C4-2B (cell line): ENCODE measurements at regions not wholly inside any gene's neighbourhood (a gene's known extent, or its start where the extent isn't known, plus 50 kb on each side); places are given as distances from the start of the nearest gene placed in this dataset.

ENCODE experiments used
- ZFX ChIP-seq: fragments of 450-650 bp; IDR thresholded peaks from 2 replicates; pipeline ENCODE4 v1.6.1; 2017
- TF ChIP-seq, protein P1 (sequence below): fragments of 450-650 bp; conservative IDR thresholded peaks from 2 replicates; pipeline ENCODE4 v1.5.1; 2017; ENCODE audit warnings: mild to moderate bottlenecking

DNA sequence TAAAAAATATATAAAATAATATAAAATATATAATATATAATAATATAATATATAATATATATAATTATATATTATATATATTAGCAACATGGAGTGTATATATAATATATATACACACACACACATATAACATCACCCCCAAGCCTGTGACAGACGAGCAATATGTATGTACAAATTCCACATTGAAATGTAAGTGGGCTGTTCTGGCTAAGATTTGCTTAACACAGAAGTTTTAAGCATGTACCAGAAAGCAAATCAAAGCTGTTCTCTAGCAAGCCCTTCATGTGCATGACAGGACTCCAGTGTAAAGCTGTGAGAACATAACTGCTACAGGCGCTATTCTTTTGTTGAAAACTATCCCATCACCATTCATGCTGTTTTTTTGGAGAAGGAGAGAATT is 261.7 kb upstream of the TNP1 start:
- TF ChIP-seq, protein P1, sequence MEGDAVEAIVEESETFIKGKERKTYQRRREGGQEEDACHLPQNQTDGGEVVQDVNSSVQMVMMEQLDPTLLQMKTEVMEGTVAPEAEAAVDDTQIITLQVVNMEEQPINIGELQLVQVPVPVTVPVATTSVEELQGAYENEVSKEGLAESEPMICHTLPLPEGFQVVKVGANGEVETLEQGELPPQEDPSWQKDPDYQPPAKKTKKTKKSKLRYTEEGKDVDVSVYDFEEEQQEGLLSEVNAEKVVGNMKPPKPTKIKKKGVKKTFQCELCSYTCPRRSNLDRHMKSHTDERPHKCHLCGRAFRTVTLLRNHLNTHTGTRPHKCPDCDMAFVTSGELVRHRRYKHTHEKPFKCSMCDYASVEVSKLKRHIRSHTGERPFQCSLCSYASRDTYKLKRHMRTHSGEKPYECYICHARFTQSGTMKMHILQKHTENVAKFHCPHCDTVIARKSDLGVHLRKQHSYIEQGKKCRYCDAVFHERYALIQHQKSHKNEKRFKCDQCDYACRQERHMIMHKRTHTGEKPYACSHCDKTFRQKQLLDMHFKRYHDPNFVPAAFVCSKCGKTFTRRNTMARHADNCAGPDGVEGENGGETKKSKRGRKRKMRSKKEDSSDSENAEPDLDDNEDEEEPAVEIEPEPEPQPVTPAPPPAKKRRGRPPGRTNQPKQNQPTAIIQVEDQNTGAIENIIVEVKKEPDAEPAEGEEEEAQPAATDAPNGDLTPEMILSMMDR: no peak
- TF ChIP-seq ZFX: no peak
